ENCODE measurements at regions not wholly inside any gene's neighbourhood (a gene's known extent, or its start where the extent isn't known, plus 50 kb on each side); places are given as distances from the start of the nearest gene placed in this dataset.

GRCh38 chr3:63168179-63168578 lies 109.9 kb upstream of the SYNPR start:
- TF ChIP-seq MAX (IDR thresholded peaks at IDR 0.05): no peak
- no peak for TF ChIP-seq ZC3H13 (CRISPR knock-in tag; IDR thresholded peaks at IDR 0.05)
